ENCODE measurements at regions not wholly inside any gene's neighbourhood (a gene's known extent, or its start where the extent isn't known, plus 50 kb on each side); places are given as distances from the start of the nearest gene placed in this dataset.

- no peak for TF ChIP-seq CTCF (IDR thresholded peaks at IDR 0.05; ENCODE audit: low read depth, low read length)
- no peak overlapping the region for H3K4me3 ChIP-seq (ENCODE audit: low read depth, low read length)
Observed at GRCh38 chr2:16044946-16045456, 104.7 kb downstream of the MYCN start.

- no peak overlapping the region for H3K4me3 ChIP-seq (ENCODE audit: low read depth, low read length)
- TF ChIP-seq CTCF (IDR thresholded peaks at IDR 0.05; ENCODE audit: low read depth, low read length), result no peak
Observed at GRCh38 chr2:16043627-16044026, 103.3 kb downstream of the MYCN start.

- no peak overlapping the region for H3K4me3 ChIP-seq (ENCODE audit: low read depth, low read length)
- no peak for TF ChIP-seq CTCF (IDR thresholded peaks at IDR 0.05; ENCODE audit: low read depth, low read length)
Observed at GRCh38 chr2:16043192-16043591, 102.8 kb downstream of the MYCN start.

- TF ChIP-seq CTCF (IDR thresholded peaks at IDR 0.05; ENCODE audit: low read depth, low read length), result no peak
- no peak overlapping the region for H3K4me3 ChIP-seq (ENCODE audit: low read depth, low read length)
Observed at GRCh38 chr2:16042201-16042700, 101.9 kb downstream of the MYCN start.

- TF ChIP-seq CTCF (IDR thresholded peaks at IDR 0.05; ENCODE audit: low read depth, low read length), result no peak
- no peak overlapping the region for H3K4me3 ChIP-seq (ENCODE audit: low read depth, low read length)
Observed at GRCh38 chr2:16040271-16041010, 100.1 kb downstream of the MYCN start.

GRCh38 chr2:16039823-16040222 is 99.5 kb downstream of the MYCN start:
- H3K4me3 ChIP-seq (ENCODE audit: low read depth, low read length), result no peak overlapping the region
- TF ChIP-seq CTCF (IDR thresholded peaks at IDR 0.05; ENCODE audit: low read depth, low read length), result no peak

- TF ChIP-seq CTCF (IDR thresholded peaks at IDR 0.05; ENCODE audit: low read depth, low read length), result no peak
- H3K4me3 ChIP-seq (ENCODE audit: low read depth, low read length), result no peak overlapping the region
Observed at GRCh38 chr2:16039055-16039454, 98.7 kb downstream of the MYCN start.
